NCI-H2107 treated with DMSO at 0.1 percent for 48 hours (cell line): ENCODE measurements at regions not wholly inside any gene's neighbourhood (a gene's known extent, or its start where the extent isn't known, plus 50 kb on each side); places are given as distances from the start of the nearest gene placed in this dataset.

Source experiments
- DNase-seq: peaks from one replicate; lab custom pipeline; 2025; ENCODE audit not compliant: unreplicated experiment; lab: John Stamatoyannopoulos, UW

DNA sequence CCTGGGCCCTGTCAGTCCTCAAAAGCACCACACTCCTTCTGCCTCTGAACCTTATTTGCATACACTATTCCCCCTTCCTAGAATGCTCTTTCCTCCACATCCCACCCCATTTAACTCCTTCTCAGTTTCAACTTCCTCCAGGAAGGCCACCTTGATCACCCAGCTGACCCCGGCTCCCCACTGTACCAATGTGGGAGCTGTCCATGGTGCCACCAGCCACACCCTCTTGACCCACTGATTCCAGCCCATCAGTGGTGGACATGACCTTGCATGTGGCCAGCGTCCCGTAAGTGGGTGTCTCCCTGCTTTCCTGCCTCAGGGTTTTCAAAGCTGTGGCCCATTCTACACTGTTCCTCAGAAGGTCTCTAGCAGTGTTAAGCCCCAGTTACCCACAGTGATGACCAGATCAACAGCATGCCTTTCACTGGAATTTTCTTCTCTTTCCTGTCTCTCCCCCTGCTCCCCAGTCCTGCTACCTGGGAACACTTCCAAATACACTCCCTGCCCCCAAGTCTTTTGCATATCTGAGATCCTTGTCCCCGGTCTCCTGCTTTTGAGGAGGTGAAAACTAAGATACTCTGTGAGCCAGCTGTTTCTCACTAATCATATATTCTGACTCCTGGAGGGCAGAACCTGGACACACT lies 346.6 kb downstream of the MN1 start:
- no peak for DNase-seq

DNA sequence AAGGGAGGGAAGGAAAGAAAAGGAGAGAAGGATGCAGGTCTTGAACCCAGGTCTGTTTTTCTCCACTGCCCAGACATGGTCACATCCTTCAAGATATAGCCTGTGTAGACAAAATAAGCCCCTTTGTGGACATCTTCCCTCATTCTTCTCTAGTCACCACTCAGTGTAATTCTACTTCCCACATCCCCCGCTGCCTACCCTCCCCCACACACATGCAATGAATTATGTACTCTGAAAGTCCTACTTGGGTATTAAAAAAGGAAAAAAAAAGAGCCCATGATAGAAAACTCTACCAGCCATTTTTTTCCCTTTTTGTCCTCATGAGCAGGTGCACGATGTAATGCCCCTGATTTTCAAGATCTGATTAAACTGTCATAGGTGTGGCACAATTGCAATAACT lies 346.0 kb downstream of the MN1 start:
- DNase-seq = no peak

DNA sequence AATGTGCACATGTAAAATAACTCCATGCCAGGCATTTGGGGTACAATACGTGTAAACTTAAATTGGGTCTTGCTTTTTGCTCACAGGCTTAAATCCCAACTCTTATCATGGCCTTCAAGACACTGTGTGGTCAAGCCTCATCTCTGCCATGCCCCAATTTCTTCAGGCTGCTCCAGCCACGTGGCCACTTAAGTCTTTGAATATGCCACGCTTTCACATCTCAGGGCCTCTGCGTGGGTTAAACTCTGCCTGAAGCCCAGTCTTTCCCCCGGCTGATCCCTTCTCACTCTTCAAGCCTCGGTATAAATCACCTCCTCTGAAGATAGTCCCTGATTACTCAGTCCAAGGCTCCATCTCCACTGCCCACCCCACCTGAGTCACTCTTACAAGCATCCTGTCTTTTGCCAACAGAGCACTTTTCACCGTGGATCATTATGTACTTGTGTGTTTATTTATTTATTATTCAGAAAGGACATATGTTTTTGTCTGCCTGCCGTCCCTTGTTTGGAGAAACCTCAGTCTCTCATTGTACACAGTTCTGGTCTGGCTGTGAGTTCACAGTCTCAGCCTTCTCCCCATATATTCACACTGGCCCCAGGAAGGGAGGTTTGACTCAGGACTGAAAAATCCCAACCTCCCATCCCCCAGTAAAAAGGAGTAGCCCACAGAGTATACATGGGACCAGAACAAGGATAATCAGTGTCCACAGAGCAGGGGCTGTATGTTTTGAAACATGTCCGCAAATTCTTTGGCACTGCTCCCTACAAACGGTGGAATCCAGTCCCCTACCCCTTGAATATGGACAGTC lies 344.7 kb downstream of the MN1 start:
- no peak for DNase-seq

DNA sequence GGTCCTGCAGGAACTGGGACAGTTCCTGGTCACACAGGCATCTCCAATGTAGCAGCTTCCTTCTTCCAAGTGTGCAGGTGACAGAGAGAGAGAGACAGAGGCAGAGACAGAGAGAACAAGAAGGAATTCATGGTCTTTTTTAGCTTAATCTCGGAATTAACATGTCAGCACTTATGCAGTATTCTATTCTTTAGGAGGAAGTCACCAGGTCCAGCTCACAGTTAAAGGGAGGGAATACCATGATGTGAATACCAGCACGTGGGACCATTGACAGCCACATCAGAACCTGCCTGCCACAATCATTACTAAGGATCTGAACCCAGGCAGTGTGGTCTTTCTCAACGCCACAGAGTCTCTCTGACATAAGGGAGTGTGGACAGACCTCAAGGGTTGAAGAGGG lies 341.6 kb downstream of the MN1 start:
- no peak for DNase-seq

DNA sequence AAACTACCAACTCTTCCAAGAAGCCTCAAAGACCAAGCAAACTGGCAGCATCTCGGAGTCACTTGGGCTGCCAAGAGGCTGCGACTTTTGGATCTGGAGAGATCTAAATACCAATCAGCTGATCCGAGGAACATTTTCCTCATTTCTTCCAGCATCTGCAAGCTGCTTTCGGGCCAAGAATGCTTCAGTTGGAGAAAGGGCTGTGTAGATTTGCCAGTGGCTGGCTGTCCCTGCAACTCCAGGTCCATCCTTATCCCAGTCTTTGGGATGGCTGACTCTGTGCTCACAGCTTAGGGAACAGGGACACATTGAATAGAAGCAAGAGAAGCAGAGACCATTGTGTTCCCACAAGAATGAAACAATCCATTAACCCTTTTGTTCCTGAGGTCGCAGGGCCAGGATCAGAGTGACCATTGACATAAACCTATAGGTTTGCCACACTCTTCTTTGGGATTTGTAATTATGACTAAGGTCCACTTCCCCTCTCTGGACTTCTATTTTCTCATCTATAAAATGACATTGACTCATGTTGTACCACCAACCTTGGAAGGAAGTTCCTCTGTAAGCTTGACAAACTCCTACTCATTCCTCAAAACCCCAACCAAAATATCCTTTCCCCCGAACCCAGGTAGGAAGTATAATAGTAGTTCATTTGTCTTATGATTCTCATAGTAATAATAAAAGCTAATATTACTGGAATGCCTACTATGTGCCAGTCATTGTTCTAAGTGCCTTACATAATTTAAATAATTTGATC lies 340.8 kb downstream of the MN1 start:
- no peak for DNase-seq

DNA sequence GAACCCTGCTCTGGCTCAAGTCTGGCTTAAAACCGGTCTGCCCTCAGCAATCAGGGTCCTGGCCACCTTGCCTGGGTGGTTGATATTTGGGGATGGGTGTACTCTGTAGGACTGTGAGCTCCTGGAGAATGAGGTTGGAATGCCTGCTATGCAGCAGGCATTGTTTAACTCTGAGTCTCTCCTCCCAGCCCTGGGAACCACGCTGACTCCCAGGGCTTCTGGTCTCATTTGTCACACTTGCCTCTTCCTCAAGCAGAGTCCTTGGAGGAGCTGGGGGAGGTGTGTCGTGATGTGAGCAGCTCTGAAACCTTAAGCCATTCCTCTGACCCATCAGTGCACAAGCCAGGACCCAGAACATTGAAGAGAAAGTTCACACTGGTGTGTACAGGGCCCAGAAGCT lies 340.1 kb downstream of the MN1 start:
- DNase-seq = no peak

DNA sequence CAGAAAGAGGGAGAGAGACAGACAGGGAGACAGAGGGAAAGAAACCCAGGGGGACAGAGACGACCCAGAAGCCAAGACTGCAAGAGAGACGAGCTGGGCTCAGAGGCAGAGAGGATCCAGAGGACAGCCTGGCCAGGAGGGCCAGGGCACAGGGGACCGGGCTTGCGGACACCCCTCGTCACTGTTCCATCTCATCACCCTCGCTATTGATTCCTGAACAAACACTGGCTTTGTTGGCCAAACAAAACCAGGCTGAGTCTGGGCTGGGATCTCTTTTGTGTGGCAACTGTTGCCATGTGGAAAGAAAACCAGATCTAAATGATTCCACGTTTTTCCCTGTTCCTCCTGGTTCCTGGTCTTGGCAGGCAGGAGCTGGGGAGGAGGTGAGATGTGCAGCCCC lies 339.4 kb downstream of the MN1 start:
- DNase-seq = no peak

DNA sequence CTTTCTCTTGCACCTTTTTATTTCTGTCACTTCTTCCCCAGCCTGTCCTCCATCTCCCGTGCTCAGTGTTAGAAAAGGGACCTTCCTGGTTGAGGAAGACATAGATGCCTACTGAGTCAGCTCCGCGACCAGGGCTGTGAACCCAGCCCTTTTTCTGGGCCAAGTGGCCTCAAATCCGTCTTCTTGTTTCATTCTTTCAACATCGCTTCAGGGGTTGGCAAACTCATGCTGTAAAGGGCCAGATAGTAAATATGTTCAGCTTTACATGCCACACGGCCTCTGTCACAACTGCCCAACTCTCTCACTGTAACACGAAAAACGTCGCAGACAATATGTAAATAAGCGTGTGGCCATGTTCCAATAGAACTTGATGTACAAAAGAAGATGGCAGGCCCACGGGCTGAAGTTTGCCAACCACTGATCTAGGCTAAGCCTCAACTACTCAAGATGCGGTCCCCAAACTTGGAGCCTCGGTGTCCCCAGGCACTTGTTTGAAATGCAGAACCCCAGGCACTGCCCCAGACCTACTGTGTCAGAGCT lies 338.4 kb downstream of the MN1 start:
- no peak for DNase-seq

DNA sequence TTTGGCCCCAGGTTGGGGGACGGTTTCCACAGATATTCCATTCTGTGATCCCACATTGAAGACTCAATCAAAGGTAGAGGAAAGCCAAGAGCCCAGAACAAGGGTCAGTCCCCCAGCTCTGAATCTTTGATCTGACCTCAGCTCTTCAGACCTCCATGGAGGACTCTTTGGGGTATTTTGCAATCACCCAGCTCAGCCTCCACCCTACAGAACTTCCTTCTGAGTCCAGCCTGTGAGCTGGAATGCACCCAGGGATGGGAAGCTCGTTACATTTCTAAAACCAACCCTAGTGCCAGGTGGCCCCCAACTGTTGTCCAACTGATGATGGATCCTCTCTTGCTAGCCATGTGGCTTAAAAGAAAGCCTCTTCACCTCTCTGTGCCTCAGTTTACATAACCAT lies 335.3 kb downstream of the MN1 start:
- no peak for DNase-seq

DNA sequence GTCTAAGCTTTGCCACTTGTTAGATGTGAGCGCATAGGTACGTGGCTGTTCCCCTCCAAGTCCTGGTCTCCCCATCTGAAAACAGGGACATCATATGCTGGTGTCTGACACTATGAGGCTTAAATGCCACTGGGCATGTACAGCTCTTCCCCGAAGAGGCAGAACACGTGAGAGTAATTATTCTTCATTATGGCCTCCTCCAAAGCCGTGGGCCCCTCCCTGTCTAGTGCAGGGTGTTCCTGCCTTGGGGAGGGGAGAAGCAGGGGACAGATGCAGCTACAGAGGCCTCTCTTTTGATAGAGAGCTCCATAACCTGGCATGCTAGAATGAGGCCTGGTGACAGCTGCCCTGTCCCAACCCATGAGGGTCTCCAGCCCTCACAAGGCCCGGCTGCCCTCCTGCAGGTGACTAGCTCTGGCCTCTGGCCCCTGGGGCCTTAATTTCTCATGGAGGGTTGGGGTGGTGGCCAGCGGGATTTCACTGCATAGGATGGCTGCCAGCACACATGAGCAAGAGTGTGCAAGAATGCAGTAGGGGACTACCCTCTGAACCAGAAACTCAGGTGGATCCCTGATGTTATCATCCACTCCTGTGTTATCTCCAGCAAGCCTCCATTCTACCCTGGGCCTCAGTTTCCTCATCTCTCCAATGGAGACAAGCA lies 334.6 kb downstream of the MN1 start:
- DNase-seq = no peak

DNA sequence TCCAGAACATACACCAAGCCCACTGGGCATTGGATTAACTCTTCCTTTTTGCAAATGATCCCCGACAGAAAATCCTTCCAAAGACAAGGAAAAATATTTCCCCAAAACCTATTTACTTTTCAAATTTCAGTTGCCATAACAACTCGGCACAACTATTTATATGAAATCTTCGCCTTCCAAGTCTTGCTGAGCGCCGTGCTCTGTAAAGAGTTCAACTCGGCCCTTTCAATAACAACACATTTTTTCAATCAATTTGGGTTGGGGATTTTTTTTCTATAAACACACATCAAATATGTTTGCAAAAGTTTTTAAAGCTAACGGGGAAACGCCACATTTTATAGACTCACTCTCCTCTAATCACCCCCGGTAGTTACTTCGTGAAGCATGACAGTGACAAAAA lies 333.8 kb downstream of the MN1 start:
- DNase-seq = no peak

DNA sequence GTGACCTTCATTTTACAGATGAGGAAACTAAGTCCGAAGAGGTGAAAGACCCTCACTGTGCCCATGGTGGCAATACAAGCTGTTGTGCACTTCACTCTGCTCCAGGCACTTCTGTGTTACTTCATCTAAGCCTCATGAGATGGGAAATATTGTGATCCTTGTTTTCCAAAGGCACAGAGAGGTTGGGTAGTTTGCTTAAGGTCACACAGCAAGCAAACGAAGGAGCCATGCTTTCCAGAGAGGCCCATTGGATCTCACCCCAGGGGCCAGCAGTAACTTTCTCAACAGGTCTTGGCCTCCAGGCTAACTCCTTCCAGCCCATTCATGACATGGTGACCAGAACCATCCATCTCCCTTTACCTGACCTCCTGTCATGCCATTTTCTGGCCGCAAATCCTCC lies 332.8 kb downstream of the MN1 start:
- DNase-seq = no peak

DNA sequence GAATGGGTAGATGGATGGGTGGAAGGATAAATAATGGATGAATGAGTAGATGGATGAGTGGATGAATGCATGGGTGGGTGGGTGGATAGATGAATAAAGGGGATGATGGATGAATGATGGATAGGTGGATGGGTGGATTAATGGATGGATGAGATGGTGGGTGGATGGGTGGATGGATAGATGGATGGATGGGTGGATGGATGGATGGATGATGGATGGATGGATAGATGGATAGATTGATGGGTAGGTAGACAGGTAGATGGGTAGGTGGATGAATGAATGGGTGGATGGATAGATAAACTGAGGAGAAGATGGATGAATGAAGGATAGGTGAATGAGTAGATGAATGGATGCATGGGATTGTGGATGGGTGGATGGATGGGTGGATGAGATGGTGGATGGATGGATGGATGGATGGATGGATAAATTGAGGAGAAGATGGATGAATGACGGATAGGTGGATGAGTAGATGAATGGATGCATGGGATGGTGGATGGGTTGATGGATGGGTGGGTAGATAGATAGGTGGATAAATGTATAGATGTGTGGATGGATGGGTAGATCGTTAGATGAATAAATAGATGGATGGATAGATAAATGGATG lies 331.3 kb downstream of the MN1 start:
- DNase-seq = no peak

DNA sequence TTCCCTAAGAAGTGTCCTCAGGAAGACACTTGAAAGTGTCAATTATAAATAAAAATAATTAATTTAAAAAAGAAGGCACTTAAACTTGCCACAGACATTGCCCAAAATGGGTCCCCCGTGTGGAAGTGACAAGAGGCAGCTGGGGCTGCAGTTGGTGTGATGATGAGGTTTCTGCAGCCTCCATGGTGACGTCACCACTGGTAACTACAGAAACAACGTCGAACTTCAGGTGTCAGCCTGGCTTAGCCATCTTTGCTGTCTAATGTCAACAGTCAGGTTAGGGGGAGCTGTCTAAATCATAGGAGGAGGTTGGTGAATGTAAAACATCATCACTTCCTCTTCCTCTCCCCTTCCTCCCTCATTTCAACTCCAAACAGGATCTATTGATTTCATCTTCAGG lies 328.6 kb downstream of the MN1 start:
- DNase-seq = no peak

DNA sequence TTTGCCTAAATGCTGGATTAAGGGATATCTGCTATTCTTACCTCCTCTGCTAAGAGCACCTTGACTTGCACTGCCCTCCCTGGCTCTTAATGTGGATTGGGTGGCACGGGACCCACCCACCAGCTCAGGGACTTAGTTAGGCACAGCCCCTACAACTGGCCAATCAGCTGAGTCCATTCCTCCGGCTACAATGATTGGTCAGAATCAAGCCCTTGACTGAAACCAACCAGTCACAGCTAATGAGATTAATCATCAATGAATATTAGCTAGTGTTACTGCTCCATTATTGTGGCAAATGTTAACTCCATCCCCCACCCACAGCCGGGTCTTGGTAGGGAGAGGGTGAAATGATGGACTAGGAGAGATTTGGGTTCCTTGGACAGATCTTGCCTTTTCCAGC lies 328.0 kb downstream of the MN1 start:
- no peak for DNase-seq

DNA sequence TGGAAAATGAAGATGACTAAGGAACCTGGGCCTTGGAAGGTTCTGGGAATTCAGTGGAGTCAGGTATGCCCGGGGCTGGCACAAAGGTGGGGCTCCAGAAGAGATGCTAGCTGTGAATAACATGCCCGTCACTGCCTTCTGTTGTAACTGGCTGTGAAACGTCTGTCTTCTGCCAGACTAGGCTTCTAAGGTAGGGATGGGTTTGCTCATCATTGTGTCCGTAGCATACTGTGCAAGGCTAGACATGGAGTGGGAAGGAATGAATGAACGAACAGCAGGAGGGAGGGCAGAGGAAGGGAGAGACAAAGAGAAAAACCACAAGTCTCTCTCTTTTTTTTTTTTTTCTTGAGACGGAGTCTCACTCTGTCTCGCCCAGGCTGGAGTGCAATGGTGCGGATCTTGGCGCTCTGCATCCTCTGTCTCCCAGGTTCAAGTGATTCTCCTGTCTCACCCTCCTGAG lies 327.4 kb downstream of the MN1 start:
- no peak for DNase-seq

DNA sequence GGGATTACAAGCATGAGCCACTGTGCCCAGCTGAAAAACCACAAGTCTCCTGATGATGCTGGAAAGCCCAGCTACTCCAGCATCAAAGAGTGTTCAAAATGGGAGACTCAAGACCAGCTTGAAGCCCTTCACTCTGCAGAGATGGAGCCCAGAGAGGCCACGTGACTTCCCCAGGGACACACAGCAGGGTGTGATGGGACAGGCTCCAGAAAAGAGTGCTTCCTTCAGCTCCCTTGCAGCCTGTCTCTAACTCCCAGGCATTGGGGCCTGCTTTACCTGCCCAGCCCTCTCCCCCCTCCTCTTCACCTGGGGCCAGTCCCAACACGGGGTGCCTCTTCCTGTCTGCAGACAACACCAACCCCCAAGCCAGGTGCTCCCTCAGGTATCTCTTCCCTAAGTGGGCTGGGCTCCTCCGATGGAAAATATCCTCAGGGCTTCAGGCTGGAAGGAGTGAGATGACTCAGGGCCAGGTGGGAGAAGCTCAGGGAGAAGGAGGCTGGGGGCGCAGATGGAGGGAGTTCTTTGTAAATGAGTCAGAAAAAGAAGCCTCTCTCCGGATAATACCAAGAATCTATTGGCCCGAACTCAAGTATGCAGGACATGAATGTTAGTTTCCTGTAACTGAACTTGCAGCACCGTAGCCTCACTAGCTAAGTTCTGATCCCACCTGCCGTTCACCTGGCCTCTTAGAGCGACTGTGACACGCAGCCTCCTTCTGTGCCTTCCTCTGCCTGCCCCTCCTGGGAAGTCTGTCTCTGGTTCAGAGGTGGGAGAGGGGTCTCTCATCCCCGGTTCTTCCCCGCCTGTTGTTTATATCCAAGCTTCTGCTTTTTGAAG lies 326.6 kb downstream of the MN1 start:
- DNase-seq = peak; percentile 14

DNA sequence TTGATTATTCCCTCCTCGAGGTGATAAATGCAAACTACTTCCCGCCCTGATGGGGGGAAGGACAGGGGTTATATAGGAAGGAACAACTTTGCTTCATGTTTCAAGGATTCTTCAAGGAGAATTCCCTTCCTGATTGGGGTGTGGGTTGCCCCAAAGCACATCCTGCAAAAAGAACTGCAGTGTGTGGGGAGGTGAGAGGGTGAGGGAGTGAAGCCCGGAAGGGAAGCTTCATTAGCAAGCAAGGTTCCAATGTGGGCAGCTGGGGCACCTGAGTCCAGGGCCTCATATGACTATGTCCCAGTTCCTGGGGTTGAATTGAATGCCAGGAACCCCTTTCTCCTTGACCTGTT lies 326.0 kb downstream of the MN1 start:
- DNase-seq = no peak

DNA sequence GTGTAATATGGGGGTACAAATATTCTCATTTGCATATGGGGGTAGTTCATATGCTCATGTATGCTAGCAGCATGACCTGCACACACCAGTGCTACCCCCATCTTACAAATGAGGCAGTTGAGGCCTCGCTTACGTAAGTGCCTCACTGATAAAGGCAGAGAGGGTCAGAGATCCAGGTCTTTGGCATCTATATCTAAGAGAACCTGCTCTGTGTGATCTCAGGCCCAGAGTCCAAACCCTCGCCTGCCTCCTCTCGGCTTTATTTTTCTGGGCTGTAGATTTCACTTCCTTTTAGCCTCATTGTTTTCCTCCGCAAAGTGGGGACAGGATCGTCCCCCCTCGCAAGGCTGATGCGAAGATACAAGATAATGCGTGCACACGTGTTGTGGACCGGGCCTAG lies 325.2 kb downstream of the MN1 start:
- DNase-seq = no peak

DNA sequence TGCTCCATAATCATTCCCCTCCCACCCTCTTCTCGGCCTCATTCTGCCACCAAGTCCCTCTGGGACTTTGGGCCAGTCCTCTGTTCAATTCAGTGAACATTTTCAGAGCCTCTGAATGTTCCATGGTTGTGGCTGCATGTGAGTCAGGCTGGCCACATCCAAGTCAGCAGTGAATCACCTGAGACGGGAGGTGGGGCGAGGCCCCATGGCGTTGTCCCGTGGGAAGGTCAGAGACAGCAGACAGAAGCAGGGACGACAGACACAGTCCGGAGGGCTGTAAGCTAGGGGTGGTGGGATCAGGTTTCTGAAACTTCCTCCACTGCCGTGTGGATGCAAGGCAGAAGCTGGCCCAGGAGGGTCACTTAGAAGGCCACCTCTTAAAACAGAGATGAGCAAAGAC lies 324.8 kb downstream of the MN1 start:
- DNase-seq = no peak
